HepG2 (cell line): ENCODE measurements at regions not wholly inside any gene's neighbourhood (a gene's known extent, or its start where the extent isn't known, plus 50 kb on each side); places are given as distances from the start of the nearest gene placed in this dataset.

ENCODE experiments used
- ATAC-seq: fragments of 200-7000 bp; cut with Tn5 transposase; 3 replicates; pipeline ENCODE4 v1.9.1; 2020; ENCODE audit warnings: mild to moderate bottlenecking, moderate library complexity
- BruUV-seq: library from RNA; stranded (reverse); fragments of 400-500 nt; replicated peaks from 2 replicates; lab custom pipeline; 2021; lab: Mats Ljungman, UMichigan
- CTCF ChIA-PET: fragments of 300-600 bp; formaldehyde crosslinking; extraction: SDS; loops from one replicate; lab custom pipeline; 2021; ENCODE audit warnings: low total read pairs, inconsistent platforms, low intra/inter-chr PET ratio; lab: Yijun Ruan, JAX
- POLR2A ChIA-PET: fragments of 350-600 bp; sonication (Branson Sonifier 250); formaldehyde crosslinking; loops from one replicate; lab custom pipeline; 2020; ENCODE audit warnings: antibody characterized with exemption, inconsistent platforms; lab: Yijun Ruan, JAX
- DNase-seq: peaks from one replicate; pipeline ENCODE4 v3.0.0-alpha.2; 2015; ENCODE audit warnings: low spot score
- FAIRE-seq: peaks from 3 replicates; lab custom pipeline; 2011; peaks lifted over from hg19 to GRCh38; lab: Jason Lieb, UNC
- H2AFZ ChIP-seq: one replicate; pipeline ENCODE4 v1.6.1; 2011; ENCODE audit warnings: low read length, inconsistent platforms
- H3K27ac ChIP-seq: fragments of 300-600 bp; 3 replicates; pipeline ENCODE4 v1.8.0; 2011; ENCODE audit warnings: mixed run types, mild to moderate bottlenecking, mixed read lengths, low read length, inconsistent platforms; ENCODE audit not compliant: insufficient read depth; ENCODE audit errors: extremely low read length
- H3K27me3 ChIP-seq, 2 experiments: fragments of 200-600 bp in 1 of 2; 2 replicates in 1 of 2; 3 replicates in 1 of 2; pipeline versions ENCODE4 v1.6.0 to v1.8.0; 2011; ENCODE audit warnings: low read length in 2 of 2, mild to moderate bottlenecking in 2 of 2, moderate library complexity in 2 of 2, inconsistent platforms in 1 of 2; ENCODE audit not compliant: insufficient read depth in 2 of 2, control insufficient read depth in 1 of 2
- H3K36me3 ChIP-seq, 2 experiments: fragments of 200-600 bp in 1 of 2; replicated peaks in 1 of 2; 2 replicates in 1 of 2; 3 replicates in 1 of 2; pipeline versions ENCODE4 v1.5.1 to v1.8.0; 2011; ENCODE audit warnings: low read length in 2 of 2, inconsistent platforms in 1 of 2; ENCODE audit not compliant: insufficient read depth in 2 of 2, control insufficient read depth in 1 of 2
- H3K4me1 ChIP-seq: 2 replicates; pipeline ENCODE4 v1.5.1; 2012; ENCODE audit warnings: low read length, inconsistent platforms; ENCODE audit not compliant: insufficient read depth
- H3K4me2 ChIP-seq: 2 replicates; pipeline ENCODE4 v1.6.0; 2011; ENCODE audit warnings: low read depth, low read length, inconsistent platforms
- H3K4me3 ChIP-seq, 3 experiments: fragments of 200-600 bp in 1 of 3; sonication (generic), shearing (Covaris generic) in 1 of 3; replicated peaks in 1 of 3; 2 replicates each; pipeline ENCODE4 v1.5.1; 2011 to 2016; ENCODE audit warnings: low read length in 3 of 3, inconsistent platforms in 2 of 3, low read depth in 2 of 3, mild to moderate bottlenecking in 2 of 3, control low read depth in 1 of 3, mixed read lengths in 1 of 3; ENCODE audit not compliant: insufficient read depth in 1 of 3
- H3K79me2 ChIP-seq: one replicate; pipeline ENCODE4 v1.6.1; 2011; ENCODE audit warnings: low read length, inconsistent platforms; ENCODE audit not compliant: insufficient read depth
- H3K9ac ChIP-seq: 2 replicates; pipeline ENCODE4 v1.6.0; 2011; ENCODE audit warnings: mild to moderate bottlenecking, low read depth, low read length, inconsistent platforms; ENCODE audit not compliant: insufficient read depth
- H3K9me3 ChIP-seq: 2 replicates; pipeline ENCODE4 v1.5.1; 2012; ENCODE audit warnings: mild to moderate bottlenecking, low read length
- H4K20me1 ChIP-seq: 2 replicates; pipeline ENCODE4 v1.6.0; 2011; ENCODE audit warnings: inconsistent platforms, mild to moderate bottlenecking, low read length, moderate library complexity; ENCODE audit not compliant: insufficient read depth
- ISX ChIP-seq: sonication (generic); formaldehyde crosslinking; conservative IDR thresholded peaks from 2 replicates; pipeline ENCODE4 v1.5.0; 2020; ENCODE audit warnings: missing genetic modification reagents
- JARID2 ChIP-seq: sonication (generic); formaldehyde crosslinking; IDR thresholded peaks from 2 replicates; pipeline ENCODE4 v1.8.1; 2023; ENCODE audit warnings: missing genetic modification reagents, inconsistent platforms; ENCODE audit not compliant: insufficient replicate concordance
- KLF9 ChIP-seq: IDR thresholded peaks from 2 replicates; pipeline ENCODE4 v1.6.1; 2016; ENCODE audit warnings: low read depth
- MTA1 ChIP-seq: sonication (generic); formaldehyde crosslinking; IDR thresholded peaks from 2 replicates; pipeline ENCODE4 v1.4.0; 2020; ENCODE audit warnings: missing genetic modification reagents, mild to moderate bottlenecking, borderline replicate concordance
- SYNCRIP ChIP-seq: fragments of 200-400 bp; formaldehyde crosslinking; IDR thresholded peaks from 2 replicates; pipeline ENCODE4 v1.6.1; 2018; ENCODE audit warnings: mild to moderate bottlenecking, low read depth, low read length; ENCODE audit not compliant: insufficient read depth
- ZBTB7A ChIP-seq: sonication (generic); formaldehyde crosslinking; IDR thresholded peaks from 2 replicates; pipeline ENCODE4 v1.8.0; 2022; ENCODE audit warnings: mild to moderate bottlenecking, missing genetic modification reagents
- ZNF124 ChIP-seq: sonication (generic); formaldehyde crosslinking; IDR thresholded peaks from 2 replicates; pipeline ENCODE4 v1.4.0; 2020; ENCODE audit warnings: missing genetic modification reagents
- ZNF619 ChIP-seq: sonication (generic); formaldehyde crosslinking; IDR thresholded peaks from 2 replicates; pipeline ENCODE4 v1.4.0; 2020; ENCODE audit warnings: mild to moderate bottlenecking, missing genetic modification reagents
- WGBS: methylation state at CpG from one replicate; pipeline ENCODE4 v1.1.6; 2017; ENCODE audit warnings: low lambda C conversion rate; 5-methylcytosine and 5-hydroxymethylcytosine counted together
- in situ Hi-C: cut with HindIII; loops from 2 replicates; pipeline ENCODE4 v1.10.0; 2017; ENCODE audit warnings: low pct_unique_long_range_greater_than_20kb; ENCODE audit not compliant: extremely low pct_ligation_motif_present
- intact Hi-C: fragments of 100-400 bp; cut with micrococcal nuclease; formaldehyde crosslinking; loops from one replicate; pipeline ENCODE4 v1.10.0; 2022; ENCODE audit not compliant: unreplicated experiment
- TF ChIP-seq, protein P1 (sequence below): sonication (generic); formaldehyde crosslinking; IDR thresholded peaks from 2 replicates; pipeline ENCODE4 v1.5.1; 2020; ENCODE audit warnings: mild to moderate bottlenecking, missing genetic modification reagents, moderate library complexity
- TF ChIP-seq, protein P2 (sequence below): sonication (generic); formaldehyde crosslinking; IDR thresholded peaks from 2 replicates; pipeline ENCODE4 v1.4.0; 2020; ENCODE audit warnings: missing genetic modification reagents

DNA sequence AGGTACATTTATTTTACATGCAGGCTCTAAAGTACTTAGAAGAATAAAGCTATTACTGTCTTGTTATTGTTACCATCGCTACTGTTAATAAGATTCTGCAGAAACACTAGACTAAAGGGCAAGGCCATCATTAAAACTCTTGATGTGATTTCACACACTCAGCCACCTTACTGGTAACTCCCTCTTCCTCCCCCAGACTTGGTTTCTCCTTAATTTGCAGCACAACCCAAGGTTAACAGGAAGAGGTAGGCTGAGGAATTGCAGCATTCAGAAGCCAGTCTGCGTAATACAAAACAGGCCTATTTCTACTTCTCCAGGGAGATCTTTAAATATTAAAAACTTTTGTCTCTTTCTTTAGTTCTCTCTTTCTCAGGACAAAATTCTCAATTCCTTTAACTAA is 210.3 kb downstream of the BTG1 start:
- no peaks in the 10 kb centered on the region for H3K27me3 ChIP-seq
- DNase-seq, result no peak
- 75% methylated on average over 2 of the region's 2 CpGs for WGBS
- TF ChIP-seq MTA1 (CRISPR knock-in tag), result no peak
- TF ChIP-seq ZBTB7A (CRISPR knock-in tag), result no peak
- TF ChIP-seq JARID2, result no peak
- no peak for TF ChIP-seq ISX (CRISPR knock-in tag)
- TF ChIP-seq, protein P1, sequence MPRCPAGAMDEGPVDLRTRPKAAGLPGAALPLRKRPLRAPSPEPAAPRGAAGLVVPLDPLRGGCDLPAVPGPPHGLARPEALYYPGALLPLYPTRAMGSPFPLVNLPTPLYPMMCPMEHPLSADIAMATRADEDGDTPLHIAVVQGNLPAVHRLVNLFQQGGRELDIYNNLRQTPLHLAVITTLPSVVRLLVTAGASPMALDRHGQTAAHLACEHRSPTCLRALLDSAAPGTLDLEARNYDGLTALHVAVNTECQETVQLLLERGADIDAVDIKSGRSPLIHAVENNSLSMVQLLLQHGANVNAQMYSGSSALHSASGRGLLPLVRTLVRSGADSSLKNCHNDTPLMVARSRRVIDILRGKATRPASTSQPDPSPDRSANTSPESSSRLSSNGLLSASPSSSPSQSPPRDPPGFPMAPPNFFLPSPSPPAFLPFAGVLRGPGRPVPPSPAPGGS, result no peak
- TF ChIP-seq ZNF619, result no peak
- no peak for TF ChIP-seq SYNCRIP
- TF ChIP-seq, protein P2, sequence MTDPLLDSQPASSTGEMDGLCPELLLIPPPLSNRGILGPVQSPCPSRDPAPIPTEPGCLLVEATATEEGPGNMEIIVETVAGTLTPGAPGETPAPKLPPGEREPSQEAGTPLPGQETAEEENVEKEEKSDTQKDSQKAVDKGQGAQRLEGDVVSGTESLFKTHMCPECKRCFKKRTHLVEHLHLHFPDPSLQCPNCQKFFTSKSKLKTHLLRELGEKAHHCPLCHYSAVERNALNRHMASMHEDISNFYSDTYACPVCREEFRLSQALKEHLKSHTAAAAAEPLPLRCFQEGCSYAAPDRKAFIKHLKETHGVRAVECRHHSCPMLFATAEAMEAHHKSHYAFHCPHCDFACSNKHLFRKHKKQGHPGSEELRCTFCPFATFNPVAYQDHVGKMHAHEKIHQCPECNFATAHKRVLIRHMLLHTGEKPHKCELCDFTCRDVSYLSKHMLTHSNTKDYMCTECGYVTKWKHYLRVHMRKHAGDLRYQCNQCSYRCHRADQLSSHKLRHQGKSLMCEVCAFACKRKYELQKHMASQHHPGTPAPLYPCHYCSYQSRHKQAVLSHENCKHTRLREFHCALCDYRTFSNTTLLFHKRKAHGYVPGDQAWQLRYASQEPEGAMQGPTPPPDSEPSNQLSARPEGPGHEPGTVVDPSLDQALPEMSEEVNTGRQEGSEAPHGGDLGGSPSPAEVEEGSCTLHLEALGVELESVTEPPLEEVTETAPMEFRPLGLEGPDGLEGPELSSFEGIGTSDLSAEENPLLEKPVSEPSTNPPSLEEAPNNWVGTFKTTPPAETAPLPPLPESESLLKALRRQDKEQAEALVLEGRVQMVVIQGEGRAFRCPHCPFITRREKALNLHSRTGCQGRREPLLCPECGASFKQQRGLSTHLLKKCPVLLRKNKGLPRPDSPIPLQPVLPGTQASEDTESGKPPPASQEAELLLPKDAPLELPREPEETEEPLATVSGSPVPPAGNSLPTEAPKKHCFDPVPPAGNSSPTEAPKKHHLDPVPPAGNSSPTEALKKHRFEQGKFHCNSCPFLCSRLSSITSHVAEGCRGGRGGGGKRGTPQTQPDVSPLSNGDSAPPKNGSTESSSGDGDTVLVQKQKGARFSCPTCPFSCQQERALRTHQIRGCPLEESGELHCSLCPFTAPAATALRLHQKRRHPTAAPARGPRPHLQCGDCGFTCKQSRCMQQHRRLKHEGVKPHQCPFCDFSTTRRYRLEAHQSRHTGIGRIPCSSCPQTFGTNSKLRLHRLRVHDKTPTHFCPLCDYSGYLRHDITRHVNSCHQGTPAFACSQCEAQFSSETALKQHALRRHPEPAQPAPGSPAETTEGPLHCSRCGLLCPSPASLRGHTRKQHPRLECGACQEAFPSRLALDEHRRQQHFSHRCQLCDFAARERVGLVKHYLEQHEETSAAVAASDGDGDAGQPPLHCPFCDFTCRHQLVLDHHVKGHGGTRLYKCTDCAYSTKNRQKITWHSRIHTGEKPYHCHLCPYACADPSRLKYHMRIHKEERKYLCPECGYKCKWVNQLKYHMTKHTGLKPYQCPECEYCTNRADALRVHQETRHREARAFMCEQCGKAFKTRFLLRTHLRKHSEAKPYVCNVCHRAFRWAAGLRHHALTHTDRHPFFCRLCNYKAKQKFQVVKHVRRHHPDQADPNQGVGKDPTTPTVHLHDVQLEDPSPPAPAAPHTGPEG (CRISPR knock-in tag), result no peak
- TF ChIP-seq ZNF124, result no peak
- TF ChIP-seq KLF9 (CRISPR knock-in tag), result no peak
- TF ChIP-seq, all 625 proteins: peak for 0
- intact Hi-C loops (loop anchor here (10.0 kb wide), 1 partner anchor 210 kb away; the partner anchor contains the start of gene BTG1), in situ Hi-C loops (no loop called here)
- ATAC-seq, result no peak
- no TSS peak for BruUV-seq
- no peaks in the 10 kb centered on the region for H3K79me2 ChIP-seq
- FAIRE-seq, result no peak
- no peaks in the 10 kb centered on the region for H3K4me1 ChIP-seq
- no peak overlapping the region for H3K4me2 ChIP-seq
- POLR2A ChIA-PET, result no interaction called here
- no peak overlapping the region for H2AFZ ChIP-seq
- CTCF ChIA-PET, result no interaction called here
- H3K36me3 ChIP-seq, result no peaks in the 10 kb centered on the region
- H3K9me3 ChIP-seq, result no peaks in the 10 kb centered on the region
- H3K9ac ChIP-seq, result no peak overlapping the region
- H3K27ac ChIP-seq, result no peak overlapping the region
- H3K4me3 ChIP-seq, result no peak overlapping the region
- H4K20me1 ChIP-seq, result no peaks in the 10 kb centered on the region
